ENCODE measurements at regions not wholly inside any gene's neighbourhood (a gene's known extent, or its start where the extent isn't known, plus 50 kb on each side); places are given as distances from the start of the nearest gene placed in this dataset.

GRCh38 chr3:144084929-144085328, 113.3 kb downstream of the DIPK2A start:
- TF ChIP-seq CTCF (IDR thresholded peaks at IDR 0.05), result no peak
- no peak for TF ChIP-seq POLR2A (IDR thresholded peaks at IDR 0.05)

Data from body of pancreas (tissue), 4 donors.